Gastrocnemius medialis (tissue), 4 donors: ENCODE measurements at regions not wholly inside any gene's neighbourhood (a gene's known extent, or its start where the extent isn't known, plus 50 kb on each side); places are given as distances from the start of the nearest gene placed in this dataset.
"Not testable (repeated sequence)": the region's sequence is repeated elsewhere in the genome, so short reads cannot be mapped to it uniquely, and the experiment has no call there.

Experiments
- CTCF ChIP-seq, 5 experiments: fragments of 450-650 bp in 3 of 5; fragments of 200-600 bp in 2 of 5; sonication (generic) in 2 of 5; IDR thresholded peaks in 4 of 5; conservative IDR thresholded peaks in 1 of 5; 1 replicate in 4 of 5; 2 replicates in 1 of 5; pipeline ENCODE4 v1.5.1; 2016 to 2019; ENCODE audit warnings: antibody characterized with exemption in 5 of 5, mild to moderate bottlenecking in 3 of 5, moderate library complexity in 3 of 5
- POLR2A ChIP-seq, 2 donors: fragments of 450-650 bp; IDR thresholded peaks; one replicate each; pipeline ENCODE4 v1.6.1; 2017; ENCODE audit warnings: antibody characterized with exemption in 2 of 2, mild to moderate bottlenecking in 2 of 2, moderate library complexity in 2 of 2

DNA sequence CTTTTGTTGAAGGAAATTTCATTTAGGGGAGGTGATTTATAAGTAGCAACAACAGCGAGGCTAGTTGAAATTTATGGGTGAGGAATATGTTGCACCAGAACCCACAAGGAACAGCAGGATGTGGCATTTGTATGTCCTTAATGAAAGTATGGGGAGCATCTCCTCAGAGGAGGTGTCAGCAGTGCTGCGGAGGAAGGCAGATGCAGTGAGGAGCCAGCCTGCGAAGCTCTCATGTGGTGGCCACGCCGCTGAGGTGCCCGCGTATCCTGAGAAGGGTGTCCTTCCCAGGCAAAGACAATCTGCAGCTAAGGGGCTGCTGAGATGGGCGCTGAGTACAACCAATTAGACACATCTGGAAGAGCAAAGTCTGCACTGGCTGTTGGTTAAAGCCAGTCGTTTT is 60.8 kb downstream of the OR4M2 start:
- not testable (repeated sequence) for TF ChIP-seq POLR2A (IDR thresholded peaks at IDR 0.05); CTCF (IDR thresholded peaks at IDR 0.05 in 4 of 5, conservative IDR thresholded peaks at IDR 0.05 in 1 of 5)
